Suprapubic skin (tissue), 3 donors: ENCODE measurements at regions not wholly inside any gene's neighbourhood (a gene's known extent, or its start where the extent isn't known, plus 50 kb on each side); places are given as distances from the start of the nearest gene placed in this dataset.

ENCODE experiments used
- POLR2AphosphoS5 ChIP-seq, 3 donors: sonication (generic); formaldehyde crosslinking; IDR thresholded peaks; one replicate each; pipeline ENCODE4 v1.6.1; 2017; ENCODE audit warnings: antibody characterized with exemption in 3 of 3
- TF ChIP-seq, protein P1 (sequence below), 2 donors: fragments of 200-600 bp in 1 of 2; fragments of 450-650 bp in 1 of 2; sonication (generic) in 1 of 2; IDR thresholded peaks; one replicate each; pipeline ENCODE4 v1.5.1; 2016 to 2019; ENCODE audit warnings: antibody characterized with exemption in 2 of 2, mild to moderate bottlenecking in 1 of 2, moderate library complexity in 1 of 2

DNA sequence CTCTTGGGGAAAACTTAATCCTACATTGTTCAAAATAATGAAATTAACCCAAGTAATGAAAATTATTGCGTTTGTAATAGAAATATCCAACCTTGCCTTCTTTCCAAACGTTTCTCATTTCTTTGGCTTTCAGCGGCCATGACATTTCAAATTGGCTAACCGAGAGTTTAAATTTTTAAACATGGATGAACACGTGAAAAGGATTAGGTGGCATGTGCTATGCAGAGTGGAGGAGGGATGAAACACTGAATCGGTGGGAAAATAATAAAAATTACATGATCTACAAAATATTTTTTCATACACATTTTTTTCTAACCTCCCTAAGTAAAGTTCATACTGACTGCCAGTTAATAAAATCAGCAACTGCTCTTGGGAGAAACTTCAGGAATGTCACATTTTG is 728.4 kb upstream of the PKDCC start:
- TF ChIP-seq, protein P1, sequence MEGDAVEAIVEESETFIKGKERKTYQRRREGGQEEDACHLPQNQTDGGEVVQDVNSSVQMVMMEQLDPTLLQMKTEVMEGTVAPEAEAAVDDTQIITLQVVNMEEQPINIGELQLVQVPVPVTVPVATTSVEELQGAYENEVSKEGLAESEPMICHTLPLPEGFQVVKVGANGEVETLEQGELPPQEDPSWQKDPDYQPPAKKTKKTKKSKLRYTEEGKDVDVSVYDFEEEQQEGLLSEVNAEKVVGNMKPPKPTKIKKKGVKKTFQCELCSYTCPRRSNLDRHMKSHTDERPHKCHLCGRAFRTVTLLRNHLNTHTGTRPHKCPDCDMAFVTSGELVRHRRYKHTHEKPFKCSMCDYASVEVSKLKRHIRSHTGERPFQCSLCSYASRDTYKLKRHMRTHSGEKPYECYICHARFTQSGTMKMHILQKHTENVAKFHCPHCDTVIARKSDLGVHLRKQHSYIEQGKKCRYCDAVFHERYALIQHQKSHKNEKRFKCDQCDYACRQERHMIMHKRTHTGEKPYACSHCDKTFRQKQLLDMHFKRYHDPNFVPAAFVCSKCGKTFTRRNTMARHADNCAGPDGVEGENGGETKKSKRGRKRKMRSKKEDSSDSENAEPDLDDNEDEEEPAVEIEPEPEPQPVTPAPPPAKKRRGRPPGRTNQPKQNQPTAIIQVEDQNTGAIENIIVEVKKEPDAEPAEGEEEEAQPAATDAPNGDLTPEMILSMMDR (IDR thresholded peaks at IDR 0.05) = no peak
- no peak for TF ChIP-seq POLR2AphosphoS5 (IDR thresholded peaks at IDR 0.05)
